ENCODE measurements at regions not wholly inside any gene's neighbourhood (a gene's known extent, or its start where the extent isn't known, plus 50 kb on each side); places are given as distances from the start of the nearest gene placed in this dataset.

DNA sequence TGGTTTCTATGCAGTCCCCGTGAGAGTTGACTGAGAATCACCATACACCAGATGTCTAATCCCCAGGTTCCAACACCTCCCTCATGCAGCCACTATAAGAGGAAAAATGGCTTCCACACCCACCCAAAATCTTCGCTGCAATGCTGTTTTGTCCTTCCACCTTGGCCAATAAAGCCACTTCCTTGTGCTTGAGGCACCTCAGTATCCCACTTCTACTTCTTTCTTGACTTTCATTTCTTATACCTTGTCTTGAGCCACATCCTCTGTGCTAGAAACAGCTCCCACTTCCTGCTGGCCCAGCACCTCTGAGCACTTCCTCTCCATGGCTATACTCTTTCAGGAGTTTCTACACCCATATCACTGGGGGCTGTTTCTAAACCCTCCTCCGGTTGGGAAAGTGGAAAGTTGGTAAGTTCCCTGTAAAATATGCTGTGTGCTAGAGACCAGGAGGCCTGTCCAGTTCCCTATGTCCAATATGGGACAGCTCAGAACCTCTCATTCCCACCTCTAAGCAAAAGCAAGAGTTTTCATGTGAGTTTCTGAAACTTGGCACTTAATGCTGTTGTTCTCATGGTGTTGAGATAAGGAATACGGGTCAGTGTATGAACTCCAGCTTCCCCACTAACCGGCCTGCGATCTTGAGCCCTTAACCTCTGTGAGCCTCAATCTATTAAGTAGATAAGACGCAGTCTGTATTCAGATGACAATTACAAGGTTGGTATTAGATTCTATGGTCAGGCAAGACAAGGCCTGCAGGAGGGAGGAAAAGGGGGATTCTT, 209.1 kb upstream of the ID2 start:
- TF ChIP-seq, protein P1, sequence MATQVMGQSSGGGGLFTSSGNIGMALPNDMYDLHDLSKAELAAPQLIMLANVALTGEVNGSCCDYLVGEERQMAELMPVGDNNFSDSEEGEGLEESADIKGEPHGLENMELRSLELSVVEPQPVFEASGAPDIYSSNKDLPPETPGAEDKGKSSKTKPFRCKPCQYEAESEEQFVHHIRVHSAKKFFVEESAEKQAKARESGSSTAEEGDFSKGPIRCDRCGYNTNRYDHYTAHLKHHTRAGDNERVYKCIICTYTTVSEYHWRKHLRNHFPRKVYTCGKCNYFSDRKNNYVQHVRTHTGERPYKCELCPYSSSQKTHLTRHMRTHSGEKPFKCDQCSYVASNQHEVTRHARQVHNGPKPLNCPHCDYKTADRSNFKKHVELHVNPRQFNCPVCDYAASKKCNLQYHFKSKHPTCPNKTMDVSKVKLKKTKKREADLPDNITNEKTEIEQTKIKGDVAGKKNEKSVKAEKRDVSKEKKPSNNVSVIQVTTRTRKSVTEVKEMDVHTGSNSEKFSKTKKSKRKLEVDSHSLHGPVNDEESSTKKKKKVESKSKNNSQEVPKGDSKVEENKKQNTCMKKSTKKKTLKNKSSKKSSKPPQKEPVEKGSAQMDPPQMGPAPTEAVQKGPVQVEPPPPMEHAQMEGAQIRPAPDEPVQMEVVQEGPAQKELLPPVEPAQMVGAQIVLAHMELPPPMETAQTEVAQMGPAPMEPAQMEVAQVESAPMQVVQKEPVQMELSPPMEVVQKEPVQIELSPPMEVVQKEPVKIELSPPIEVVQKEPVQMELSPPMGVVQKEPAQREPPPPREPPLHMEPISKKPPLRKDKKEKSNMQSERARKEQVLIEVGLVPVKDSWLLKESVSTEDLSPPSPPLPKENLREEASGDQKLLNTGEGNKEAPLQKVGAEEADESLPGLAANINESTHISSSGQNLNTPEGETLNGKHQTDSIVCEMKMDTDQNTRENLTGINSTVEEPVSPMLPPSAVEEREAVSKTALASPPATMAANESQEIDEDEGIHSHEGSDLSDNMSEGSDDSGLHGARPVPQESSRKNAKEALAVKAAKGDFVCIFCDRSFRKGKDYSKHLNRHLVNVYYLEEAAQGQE (IDR thresholded peaks at IDR 0.05; ENCODE audit: insufficient read depth in 1 of 2, low read depth in 2 of 2, low read length in 2 of 2): no peak
- TF ChIP-seq POLR2AphosphoS5 (IDR thresholded peaks at IDR 0.05; ENCODE audit: low read depth, low read length): no peak
- TF ChIP-seq TAF1 (IDR thresholded peaks at IDR 0.05; ENCODE audit: borderline replicate concordance, insufficient read depth, low read length): no peak
- TF ChIP-seq SIN3A (IDR thresholded peaks at IDR 0.05; ENCODE audit: borderline replicate concordance, insufficient read depth, low read length): no peak
- TF ChIP-seq FOXP2 (optimal IDR thresholded peaks at IDR 0.05; ENCODE audit: borderline replicate concordance, extremely low read depth, extremely low read length, insufficient read depth): no peak
